GM11168 (cell line): ENCODE measurements at regions not wholly inside any gene's neighbourhood (a gene's known extent, or its start where the extent isn't known, plus 50 kb on each side); places are given as distances from the start of the nearest gene placed in this dataset.
"Not testable (repeated sequence)": the region's sequence is repeated elsewhere in the genome, so short reads cannot be mapped to it uniquely, and the experiment has no call there.

Experiments used
- in situ Hi-C: fragments of 300-500 bp; cut with MboI; formaldehyde crosslinking; loops from one replicate; pipeline ENCODE4 v1.12.0; 2022; ENCODE audit warnings: low sequenced_read_pairs; ENCODE audit not compliant: unreplicated experiment

- in situ Hi-C loops: not testable (repeated sequence)
Observed at GRCh38 chr15:22303112-22303511, 155.6 kb upstream of the GOLGA6L22 start.
